PC-9 (cell line): ENCODE measurements at regions not wholly inside any gene's neighbourhood (a gene's known extent, or its start where the extent isn't known, plus 50 kb on each side); places are given as distances from the start of the nearest gene placed in this dataset.

Experiments
- CTCF ChIP-seq: fragments of 200-600 bp; sonication (generic); conservative IDR thresholded peaks from 2 replicates; pipeline ENCODE4 v1.6.1; 2017; ENCODE audit warnings: mixed run types, antibody characterized with exemption, mild to moderate bottlenecking, moderate library complexity
- EZH2 ChIP-seq: fragments of 200-600 bp; sonication (generic); IDR thresholded peaks from 2 replicates; pipeline ENCODE4 v1.8.0; 2017; ENCODE audit warnings: antibody characterized with exemption, low read depth

- no peak for TF ChIP-seq CTCF
- TF ChIP-seq EZH2: no peak
Measured at GRCh38 chr5:87940775-87941174, 327.9 kb downstream of the TMEM161B start.
